ENCODE measurements at regions not wholly inside any gene's neighbourhood (a gene's known extent, or its start where the extent isn't known, plus 50 kb on each side); places are given as distances from the start of the nearest gene placed in this dataset.

DNA sequence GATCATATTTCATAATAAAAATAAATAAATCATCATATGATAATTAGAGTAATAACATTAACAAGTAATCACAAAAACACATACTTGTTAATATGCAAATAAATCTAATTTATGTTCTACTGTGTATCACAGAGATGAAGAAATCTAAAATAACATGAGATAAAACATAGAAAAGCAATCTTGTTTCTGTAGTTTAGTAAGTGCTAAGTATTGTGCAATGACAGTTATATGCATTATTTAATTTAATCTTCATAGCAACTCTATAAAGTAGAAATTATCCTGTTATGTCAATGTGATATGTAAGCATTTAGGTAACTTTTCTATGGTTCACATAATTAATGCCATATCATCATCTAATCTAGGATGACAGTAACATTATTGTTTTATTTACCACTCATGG is 108.2 kb upstream of the KCNMB2 start:
- intact Hi-C loops (cut with micrococcal nuclease) = no loop called here
- POLR2A ChIA-PET = no interaction called here
- Mint-ChIP-seq H3K9me3 (ENCODE audit: unreplicated experiment) (no peaks in the 10 kb centered on the region), H3K27me3 (ENCODE audit: insufficient read depth, unreplicated experiment) (no peaks in the 10 kb centered on the region), H3K36me3 (ENCODE audit: insufficient read depth, unreplicated experiment) (no peaks in the 10 kb centered on the region), H3K27ac (ENCODE audit: low read depth, unreplicated experiment) (no peak overlapping the region), H3K4me1 (ENCODE audit: insufficient read depth, unreplicated experiment) (no peaks in the 10 kb centered on the region), H3K4me3 (ENCODE audit: unreplicated experiment) (no peak overlapping the region)
- BruUV-seq (replicated peaks) = no TSS peak
- CTCF ChIA-PET = interaction anchor here (0.9 to 2.3 kb wide), 2 partner anchors 8 to 538 kb away, joined by 4 to 13 read pairs; no protein-coding TSS in a partner anchor
- TF ChIP-seq, protein P1, sequence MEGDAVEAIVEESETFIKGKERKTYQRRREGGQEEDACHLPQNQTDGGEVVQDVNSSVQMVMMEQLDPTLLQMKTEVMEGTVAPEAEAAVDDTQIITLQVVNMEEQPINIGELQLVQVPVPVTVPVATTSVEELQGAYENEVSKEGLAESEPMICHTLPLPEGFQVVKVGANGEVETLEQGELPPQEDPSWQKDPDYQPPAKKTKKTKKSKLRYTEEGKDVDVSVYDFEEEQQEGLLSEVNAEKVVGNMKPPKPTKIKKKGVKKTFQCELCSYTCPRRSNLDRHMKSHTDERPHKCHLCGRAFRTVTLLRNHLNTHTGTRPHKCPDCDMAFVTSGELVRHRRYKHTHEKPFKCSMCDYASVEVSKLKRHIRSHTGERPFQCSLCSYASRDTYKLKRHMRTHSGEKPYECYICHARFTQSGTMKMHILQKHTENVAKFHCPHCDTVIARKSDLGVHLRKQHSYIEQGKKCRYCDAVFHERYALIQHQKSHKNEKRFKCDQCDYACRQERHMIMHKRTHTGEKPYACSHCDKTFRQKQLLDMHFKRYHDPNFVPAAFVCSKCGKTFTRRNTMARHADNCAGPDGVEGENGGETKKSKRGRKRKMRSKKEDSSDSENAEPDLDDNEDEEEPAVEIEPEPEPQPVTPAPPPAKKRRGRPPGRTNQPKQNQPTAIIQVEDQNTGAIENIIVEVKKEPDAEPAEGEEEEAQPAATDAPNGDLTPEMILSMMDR (IDR thresholded peaks at IDR 0.05; ENCODE audit: unreplicated experiment) = no peak
- no peak for DNase-seq (ENCODE audit: unreplicated experiment)

DNA sequence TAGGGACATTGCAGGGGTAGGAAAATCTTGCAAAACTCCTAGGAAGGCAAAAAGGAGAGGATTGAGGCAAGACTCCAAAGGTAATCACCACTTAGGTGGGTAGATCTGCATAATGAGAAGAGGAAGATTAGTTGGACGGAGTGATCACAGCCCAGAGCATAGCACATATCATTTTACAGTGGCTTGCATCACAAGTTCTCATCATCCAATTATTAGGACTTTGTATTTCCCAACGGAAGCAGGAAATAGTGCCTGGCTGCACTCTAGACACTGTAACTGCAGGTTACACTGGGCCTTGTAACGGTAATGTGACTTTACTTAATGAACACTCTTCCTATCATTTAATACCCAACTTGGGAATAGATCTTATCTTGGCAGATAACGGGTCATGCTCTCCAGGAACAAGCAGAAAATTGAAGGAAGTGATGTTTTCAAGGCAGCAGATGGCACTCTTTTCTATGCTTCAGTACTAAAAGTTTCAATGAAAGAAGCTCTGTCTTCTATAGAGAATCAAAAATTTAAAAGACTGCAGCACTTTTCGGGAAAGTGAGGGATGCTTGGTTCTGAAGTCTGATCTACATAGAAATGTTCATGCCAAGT is 101.9 kb upstream of the KCNMB2 start:
- TF ChIP-seq, protein P1 (IDR thresholded peaks at IDR 0.05; ENCODE audit: unreplicated experiment) = peak; percentile 9
- BruUV-seq (replicated peaks) = no TSS peak
- no peaks in the 10 kb centered on the region for H3K9me3 Mint-ChIP-seq (ENCODE audit: unreplicated experiment)
- H3K27me3 Mint-ChIP-seq (ENCODE audit: insufficient read depth, unreplicated experiment) = no peaks in the 10 kb centered on the region
- H3K4me3 Mint-ChIP-seq (ENCODE audit: unreplicated experiment) = no peak overlapping the region
- no peak overlapping the region for H3K27ac Mint-ChIP-seq (ENCODE audit: low read depth, unreplicated experiment)
- no peaks in the 10 kb centered on the region for H3K36me3 Mint-ChIP-seq (ENCODE audit: insufficient read depth, unreplicated experiment)
- DNase-seq (ENCODE audit: unreplicated experiment) = peak; percentile 19
- intact Hi-C loops (cut with micrococcal nuclease) = no loop called here
- ChIA-PET POLR2A (interaction anchor here (1.2 kb wide), 1 partner anchor 533 kb away, joined by 6 read pairs; no protein-coding TSS in a partner anchor), CTCF (interaction anchor here (0.6 to 9.2 kb wide), 24 partner anchors 10 to 881 kb away, joined by 3 to 143 read pairs (median 4); no protein-coding TSS in a partner anchor)
- H3K4me1 Mint-ChIP-seq (ENCODE audit: insufficient read depth, unreplicated experiment) = peaks cover 11% of the 10 kb centered on the region

DNA sequence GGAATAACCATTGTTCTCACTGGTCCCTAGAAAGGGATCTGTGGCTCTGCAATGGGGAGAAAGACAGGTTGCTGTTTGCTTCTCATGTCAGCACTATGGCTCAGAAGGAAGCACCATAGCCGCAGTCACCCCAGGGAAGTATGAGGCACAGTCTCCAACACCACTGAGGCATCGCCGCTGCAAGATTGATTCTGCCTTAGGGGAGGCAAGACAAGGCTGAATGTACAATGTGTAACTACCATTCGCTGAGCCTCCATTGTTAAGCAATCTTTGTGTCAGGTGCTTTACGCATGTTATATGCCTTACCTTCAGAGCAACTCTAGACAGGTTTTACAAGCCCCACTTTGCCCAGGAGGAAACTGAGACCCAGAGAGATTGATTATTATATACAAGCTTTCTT is 100.7 kb upstream of the KCNMB2 start:
- Mint-ChIP-seq H3K9me3 (ENCODE audit: unreplicated experiment) (no peaks in the 10 kb centered on the region), H3K27ac (ENCODE audit: low read depth, unreplicated experiment) (no peak overlapping the region), H3K4me1 (ENCODE audit: insufficient read depth, unreplicated experiment) (peaks cover 11% of the 10 kb centered on the region), H3K4me3 (ENCODE audit: unreplicated experiment) (no peak overlapping the region), H3K27me3 (ENCODE audit: insufficient read depth, unreplicated experiment) (no peaks in the 10 kb centered on the region), H3K36me3 (ENCODE audit: insufficient read depth, unreplicated experiment) (no peaks in the 10 kb centered on the region)
- TF ChIP-seq, protein P1 (IDR thresholded peaks at IDR 0.05; ENCODE audit: unreplicated experiment) = no peak
- no TSS peak for BruUV-seq (replicated peaks)
- intact Hi-C loops (cut with micrococcal nuclease) = no loop called here
- POLR2A ChIA-PET = interaction anchor here (1.2 kb wide), 1 partner anchor 532 kb away, joined by 6 read pairs; no protein-coding TSS in a partner anchor
- no peak for DNase-seq (ENCODE audit: unreplicated experiment)
- CTCF ChIA-PET = interaction anchor here (0.6 to 9.2 kb wide), 22 partner anchors 9 to 880 kb away, joined by 3 to 143 read pairs (median 4); no protein-coding TSS in a partner anchor

DNA sequence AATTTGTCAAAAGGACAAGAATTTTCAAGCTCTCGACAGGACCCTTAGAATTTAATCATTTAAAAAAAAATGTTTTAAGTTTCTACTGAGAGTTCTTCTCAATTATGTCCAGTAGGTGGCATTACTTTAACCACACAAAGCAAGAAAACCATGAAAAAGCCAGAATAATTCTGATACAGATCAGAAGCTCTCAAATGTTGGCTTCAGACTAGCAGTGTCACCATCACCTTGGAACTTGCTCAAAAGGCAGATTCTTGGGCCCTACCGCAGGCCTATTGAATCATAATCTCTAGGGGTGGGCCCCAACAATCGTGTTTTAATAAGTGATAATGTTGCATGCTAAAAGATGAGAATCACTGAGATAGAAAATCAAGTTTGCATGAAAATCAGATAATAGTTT is 99.5 kb upstream of the KCNMB2 start:
- Mint-ChIP-seq H3K9me3 (ENCODE audit: unreplicated experiment) (no peaks in the 10 kb centered on the region), H3K4me3 (ENCODE audit: unreplicated experiment) (no peak overlapping the region), H3K4me1 (ENCODE audit: insufficient read depth, unreplicated experiment) (peaks cover 11% of the 10 kb centered on the region), H3K27me3 (ENCODE audit: insufficient read depth, unreplicated experiment) (no peaks in the 10 kb centered on the region), H3K36me3 (ENCODE audit: insufficient read depth, unreplicated experiment) (no peaks in the 10 kb centered on the region), H3K27ac (ENCODE audit: low read depth, unreplicated experiment) (no peak overlapping the region)
- peak; percentile 37 for DNase-seq (ENCODE audit: unreplicated experiment)
- TF ChIP-seq, protein P1 (IDR thresholded peaks at IDR 0.05; ENCODE audit: unreplicated experiment) = peak; percentile 50
- POLR2A ChIA-PET = interaction anchor here (0.6 to 0.7 kb wide), 2 partner anchors 25 to 553 kb away, joined by 3 read pairs; no protein-coding TSS in a partner anchor
- BruUV-seq (replicated peaks) = no TSS peak
- intact Hi-C loops (cut with micrococcal nuclease) = loop anchor here (1.0 kb wide), 2 partner anchors 530 to 711 kb away; no protein-coding TSS in a partner anchor
- CTCF ChIA-PET = interaction anchor here (0.5 to 9.2 kb wide), 17 partner anchors 10 to 823 kb away, joined by 3 to 143 read pairs (median 5); no protein-coding TSS in a partner anchor
